H1 (cell line): ENCODE measurements at regions not wholly inside any gene's neighbourhood (a gene's known extent, or its start where the extent isn't known, plus 50 kb on each side); places are given as distances from the start of the nearest gene placed in this dataset.

Experiments
- CTCF ChIA-PET: fragments of 300-600 bp; sonication (Branson Sonifier 250); formaldehyde crosslinking; loops from one replicate; lab custom pipeline; 2021; ENCODE audit not compliant: partially characterized antibody; lab: Charles Lee
- POLR2A ChIA-PET: fragments of 300-600 bp; sonication (Branson Sonifier 250); formaldehyde crosslinking; loops from one replicate; lab custom pipeline; 2021; ENCODE audit warnings: inconsistent platforms; ENCODE audit not compliant: partially characterized antibody; lab: Charles Lee
- DNase-seq, 2 experiments: peaks; one replicate each; pipeline versions ENCODE4 v3.0.0 to v3.0.0-alpha.2; 2010 to 2022; ENCODE audit warnings: low spot score in 2 of 2, low read depth in 1 of 2, mixed read lengths in 1 of 2
- FAIRE-seq: peaks from 2 replicates; lab custom pipeline; 2011; peaks lifted over from hg19 to GRCh38; lab: Jason Lieb, UNC
- H2AFZ ChIP-seq: 2 replicates; pipeline ENCODE4 v1.8.1; 2012; ENCODE audit warnings: low read length, inconsistent platforms
- H2AK5ac ChIP-seq: 2 replicates; pipeline ENCODE4 v1.6.1; 2013; ENCODE audit warnings: low read depth, low read length
- H2BK120ac ChIP-seq: replicated peaks from 2 replicates; pipeline ENCODE3; 2013; ENCODE audit warnings: low read depth, low read length, inconsistent platforms
- H2BK12ac ChIP-seq: 2 replicates; pipeline ENCODE4 v1.6.1; 2013; ENCODE audit warnings: low read depth, low read length
- H2BK15ac ChIP-seq: 2 replicates; pipeline ENCODE4 v1.6.1; 2013; ENCODE audit warnings: low read length
- H2BK20ac ChIP-seq: 2 replicates; pipeline ENCODE4 v1.6.1; 2013; ENCODE audit warnings: low read length
- H2BK5ac ChIP-seq: 2 replicates; pipeline ENCODE4 v1.6.1; 2013; ENCODE audit warnings: low read depth, low read length
- H3K14ac ChIP-seq: 2 replicates; pipeline ENCODE4 v1.6.1; 2013; ENCODE audit warnings: inconsistent platforms; ENCODE audit not compliant: insufficient read length
- H3K18ac ChIP-seq: 2 replicates; pipeline ENCODE4 v1.6.1; 2013; ENCODE audit warnings: low read length; ENCODE audit errors: extremely low read depth
- H3K23ac ChIP-seq: 2 replicates; pipeline ENCODE4 v1.6.1; 2013; ENCODE audit warnings: inconsistent platforms; ENCODE audit not compliant: insufficient read length
- H3K23me2 ChIP-seq: 2 replicates; pipeline ENCODE4 v1.6.1; 2013; ENCODE audit warnings: low read depth, low read length
- H3K27ac ChIP-seq: 2 replicates; pipeline ENCODE4 v1.6.1; 2011; ENCODE audit warnings: low read depth, low read length, inconsistent platforms
- H3K27me3 ChIP-seq, 4 experiments: replicated peaks in 1 of 4; 1 replicate in 1 of 4; 2 replicates in 3 of 4; pipeline versions ENCODE4 v1.6.1 to v1.8.1; 2011 to 2013; ENCODE audit warnings: low read length in 3 of 4, mild to moderate bottlenecking in 3 of 4, inconsistent platforms in 2 of 4, mixed read lengths in 2 of 4, moderate library complexity in 1 of 4; ENCODE audit not compliant: control insufficient read depth in 3 of 4, insufficient read depth in 3 of 4; ENCODE audit errors: extremely low read depth in 1 of 4
- H3K36me3 ChIP-seq, 4 experiments: 2 replicates each; pipeline versions ENCODE4 v1.6.1 to v1.8.1; 2011 to 2013; ENCODE audit warnings: mild to moderate bottlenecking in 4 of 4, low read length in 3 of 4, moderate library complexity in 2 of 4, control low read depth in 1 of 4, inconsistent platforms in 1 of 4; ENCODE audit not compliant: insufficient read depth in 4 of 4, control insufficient read depth in 2 of 4
- H3K4ac ChIP-seq: replicated peaks from 2 replicates; pipeline ENCODE3; 2013; ENCODE audit warnings: low read length, low read depth, mixed read lengths, inconsistent platforms; ENCODE audit not compliant: insufficient read length
- H3K4me1 ChIP-seq, 4 experiments: replicated peaks in 1 of 4; 1 replicate in 1 of 4; 2 replicates in 3 of 4; pipeline versions ENCODE4 v1.6.1 to v1.8.1; 2011 to 2013; ENCODE audit warnings: low read length in 3 of 4, inconsistent platforms in 2 of 4, mixed read lengths in 1 of 4; ENCODE audit not compliant: insufficient read depth in 4 of 4, control insufficient read depth in 3 of 4
- H3K4me2 ChIP-seq, 2 experiments: 2 replicates each; pipeline versions ENCODE4 v1.6.1 to v1.8.1; 2011 to 2013; ENCODE audit warnings: low read depth in 2 of 2, low read length in 2 of 2, control low read depth in 1 of 2, inconsistent platforms in 1 of 2, mild to moderate bottlenecking in 1 of 2; ENCODE audit not compliant: insufficient read depth in 1 of 2
- H3K4me3 ChIP-seq, 4 experiments: fragments of 200-600, 300-600 bp in 1 of 4; sonication (generic), shearing (Covaris generic), sonication (Bioruptor Twin) in 1 of 4; 2 replicates each; pipeline versions ENCODE4 v1.5.1 to v1.8.1; 2011 to 2016; ENCODE audit warnings: low read length in 4 of 4, low read depth in 3 of 4, control low read depth in 2 of 4, inconsistent platforms in 2 of 4, mild to moderate bottlenecking in 2 of 4, mixed read lengths in 1 of 4, moderate library complexity in 1 of 4; ENCODE audit not compliant: insufficient read depth in 2 of 4; ENCODE audit errors: extremely low read depth in 1 of 4
- H3K56ac ChIP-seq: replicated peaks from 2 replicates; pipeline ENCODE3; 2013; ENCODE audit warnings: low read depth, mild to moderate bottlenecking, mixed read lengths, low read length, inconsistent platforms; ENCODE audit not compliant: insufficient read length
- H3K79me1 ChIP-seq: 2 replicates; pipeline ENCODE4 v1.6.1; 2013; ENCODE audit warnings: low read depth, low read length, control low read depth
- H3K79me2 ChIP-seq, 2 experiments: 2 replicates each; pipeline versions ENCODE4 v1.6.1 to v1.8.1; 2012 to 2013; ENCODE audit warnings: low read length in 2 of 2, mild to moderate bottlenecking in 2 of 2, inconsistent platforms in 1 of 2; ENCODE audit not compliant: insufficient read depth in 2 of 2, control insufficient read depth in 1 of 2
- H3K9ac ChIP-seq, 4 experiments: replicated peaks in 1 of 4; 1 replicate in 1 of 4; 2 replicates in 3 of 4; pipeline versions ENCODE4 v1.6.1 to v1.8.1; 2011 to 2013; ENCODE audit warnings: low read depth in 3 of 4, low read length in 3 of 4, control low read depth in 2 of 4, mild to moderate bottlenecking in 2 of 4, moderate library complexity in 2 of 4, inconsistent platforms in 1 of 4; ENCODE audit errors: extremely low read depth in 1 of 4
- H3K9me3 ChIP-seq, 2 experiments: 2 replicates each; pipeline versions ENCODE4 v1.6.1 to v1.8.1; 2012 to 2013; ENCODE audit warnings: mild to moderate bottlenecking in 2 of 2, moderate library complexity in 2 of 2, control low read depth in 1 of 2, inconsistent platforms in 1 of 2, low read depth in 1 of 2, low read length in 1 of 2, mixed read lengths in 1 of 2; ENCODE audit not compliant: insufficient read depth in 2 of 2
- H4K20me1 ChIP-seq, 2 experiments: replicated peaks in 1 of 2; 2 replicates each; pipeline versions ENCODE3 to v1.8.1; 2011 to 2013; ENCODE audit warnings: inconsistent platforms in 2 of 2, low read length in 2 of 2, mild to moderate bottlenecking in 1 of 2; ENCODE audit not compliant: insufficient read depth in 2 of 2, control insufficient read depth in 1 of 2
- H4K5ac ChIP-seq: 2 replicates; pipeline ENCODE4 v1.6.1; 2013; ENCODE audit warnings: low read length, low read depth, mixed read lengths, inconsistent platforms; ENCODE audit not compliant: insufficient read length
- H4K8ac ChIP-seq: 2 replicates; pipeline ENCODE4 v1.8.0; 2013; ENCODE audit warnings: mild to moderate bottlenecking, moderate library complexity, low read length, inconsistent platforms; ENCODE audit not compliant: insufficient read depth; ENCODE audit errors: extremely low read depth
- H4K91ac ChIP-seq: replicated peaks from 2 replicates; pipeline ENCODE3; 2013; ENCODE audit warnings: low read length, mixed read lengths, inconsistent platforms; ENCODE audit not compliant: insufficient read length
- ATF3 ChIP-seq: IDR thresholded peaks from 2 replicates; pipeline ENCODE4 v1.6.1; 2011; ENCODE audit warnings: low read depth, mild to moderate bottlenecking, low read length; ENCODE audit not compliant: insufficient read depth
- EGR1 ChIP-seq: IDR thresholded peaks from 2 replicates; pipeline ENCODE4 v1.6.1; 2011; ENCODE audit warnings: low read depth, low read length, borderline replicate concordance
- ZNF274 ChIP-seq: IDR thresholded peaks from 2 replicates; pipeline ENCODE4 v1.7.0; 2012; ENCODE audit warnings: low read length, borderline replicate concordance; ENCODE audit errors: extremely low read depth
- WGBS, 2 experiments: shearing (Covaris generic) in 1 of 2; methylation state at CpG; one replicate each; pipeline versions ENCODE4 v1.1.6 to v1.1.7; 2013 to 2015; ENCODE audit warnings: low lambda C conversion rate in 2 of 2, mixed read lengths in 2 of 2, inconsistent platforms in 1 of 2, low coverage in 1 of 2, missing lambda C conversion rate in 1 of 2; ENCODE audit not compliant: insufficient replicate concordance in 2 of 2, insufficient coverage in 1 of 2, insufficient read length in 1 of 2; ENCODE audit errors: extremely low coverage in 1 of 2, missing lambda C conversion rate in 1 of 2; 5-methylcytosine and 5-hydroxymethylcytosine counted together

GRCh38 chrY:7835416-7835815 is 923.9 kb upstream of the AMELY start:
- Histone ChIP-seq H2BK12ac (no peak overlapping the region), H3K79me2 (no peaks in the 10 kb centered on the region), H3K4me3 (no peak overlapping the region), H4K20me1 (peaks cover 0 to 2% of the 10 kb centered on the region in 2 experiments), H3K9ac (no peak overlapping the region), H3K56ac (no peak overlapping the region), H2BK5ac (no peak overlapping the region), H4K91ac (no peak overlapping the region), H3K14ac (no peak overlapping the region), H3K4me1 (peaks cover 0 to 4% (median 0%) of the 10 kb centered on the region in 4 experiments; a peak in 2 of 7 replicates), H2BK20ac (no peak overlapping the region), H4K8ac (no peak overlapping the region), H3K36me3 (no peaks in the 10 kb centered on the region), H2AK5ac (no peak overlapping the region), H2BK120ac (no peak overlapping the region), H3K18ac (no peak overlapping the region), H3K27ac (no peak overlapping the region), H3K23ac (no peak overlapping the region), H3K4me2 (no peak overlapping the region), H3K23me2 (no peaks in the 10 kb centered on the region), H3K9me3 (no peaks in the 10 kb centered on the region), H2BK15ac (no peak overlapping the region), H2AFZ (no peak overlapping the region), H3K4ac (no peak overlapping the region), H3K79me1 (no peaks in the 10 kb centered on the region), H3K27me3 (peaks cover 31 to 80% (median 59%) of the 10 kb centered on the region in 4 experiments), H4K5ac (no peak overlapping the region)
- FAIRE-seq (no peak), DNase-seq (no peak)
- 75% methylated on average over 5 of the region's 5 CpGs; no CpG with 5 or more reads in 1 of the 2 experiments for WGBS, 2 experiments
- POLR2A ChIA-PET, result no interaction called here
- CTCF ChIA-PET, result no interaction called here
- no peak for TF ChIP-seq ZNF274
- no peak for TF ChIP-seq ATF3
- TF ChIP-seq EGR1, result no peak
